ENCODE measurements at regions not wholly inside any gene's neighbourhood (a gene's known extent, or its start where the extent isn't known, plus 50 kb on each side); places are given as distances from the start of the nearest gene placed in this dataset.

GRCh38 chr9:105091004-105091640, 153.3 kb upstream of the SLC44A1 start:
- no peak for DNase-seq (ENCODE audit: low read depth, low spot score)
- H3K27me3 Mint-ChIP-seq (ENCODE audit: low read depth), result no peaks in the 10 kb centered on the region
- H3K9me3 Mint-ChIP-seq, result no peaks in the 10 kb centered on the region
- no peaks in the 10 kb centered on the region for H3K4me1 Mint-ChIP-seq
- TF ChIP-seq CTCF (conservative IDR thresholded peaks at IDR 0.05), result no peak
- H3K36me3 Mint-ChIP-seq (ENCODE audit: low read depth), result no peaks in the 10 kb centered on the region
- no peak overlapping the region for H3K27ac Mint-ChIP-seq (ENCODE audit: unreplicated experiment)
- no peak overlapping the region for H3K4me3 Mint-ChIP-seq

GRCh38 chr9:105093685-105094084, 150.8 kb upstream of the SLC44A1 start:
- Mint-ChIP-seq H3K4me3 (no peak overlapping the region), H3K27ac (ENCODE audit: unreplicated experiment) (no peak overlapping the region), H3K36me3 (ENCODE audit: low read depth) (no peaks in the 10 kb centered on the region), H3K27me3 (ENCODE audit: low read depth) (no peaks in the 10 kb centered on the region), H3K4me1 (no peaks in the 10 kb centered on the region), H3K9me3 (no peaks in the 10 kb centered on the region)
- TF ChIP-seq CTCF (conservative IDR thresholded peaks at IDR 0.05), result no peak
- no peak for DNase-seq (ENCODE audit: low read depth, low spot score)

DNA sequence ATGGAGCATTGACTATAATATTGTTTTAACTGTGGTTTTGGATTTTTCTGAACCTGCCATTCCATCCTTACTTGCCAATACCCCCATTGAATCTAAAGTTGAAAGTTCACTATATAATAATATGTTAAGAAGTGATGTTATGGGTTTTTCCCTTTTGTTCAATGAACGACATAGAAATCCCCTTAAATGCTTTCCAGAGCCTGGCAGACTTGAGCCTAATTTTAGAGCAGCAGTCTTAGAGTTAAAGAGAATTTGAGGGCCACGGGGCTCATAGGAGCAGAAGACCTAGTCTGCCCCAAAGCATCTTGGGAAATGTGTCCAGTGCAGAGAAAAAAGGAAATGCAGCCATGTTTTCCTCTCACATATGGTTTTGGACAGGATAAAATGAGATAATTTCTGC, 146.1 kb upstream of the SLC44A1 start:
- Mint-ChIP-seq H3K36me3 (ENCODE audit: low read depth) (no peaks in the 10 kb centered on the region), H3K27me3 (ENCODE audit: low read depth) (no peaks in the 10 kb centered on the region), H3K4me3 (no peak overlapping the region), H3K27ac (ENCODE audit: unreplicated experiment) (no peak overlapping the region), H3K9me3 (no peaks in the 10 kb centered on the region), H3K4me1 (no peaks in the 10 kb centered on the region)
- TF ChIP-seq CTCF (conservative IDR thresholded peaks at IDR 0.05), result no peak
- DNase-seq (ENCODE audit: low read depth, low spot score), result no peak

DNA sequence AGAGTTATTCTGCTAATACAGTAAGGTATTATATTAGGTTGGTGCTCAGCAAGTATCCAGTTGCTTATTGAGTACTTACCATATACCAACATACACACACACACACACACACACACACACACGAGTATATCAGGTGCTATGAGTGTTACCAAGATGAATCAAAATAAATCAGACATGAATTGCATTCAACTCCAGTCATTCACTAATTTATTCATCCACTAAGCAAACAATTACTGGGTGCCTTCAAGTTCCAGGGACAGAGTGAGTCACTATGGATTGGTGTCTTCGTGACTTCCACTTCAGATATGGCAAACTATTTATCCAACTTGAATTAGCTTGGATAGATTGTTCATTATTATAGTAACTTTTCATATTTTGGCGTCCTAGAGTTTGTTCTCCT, 140.7 kb upstream of the SLC44A1 start:
- H3K27ac Mint-ChIP-seq (ENCODE audit: unreplicated experiment), result no peak overlapping the region
- DNase-seq (ENCODE audit: low read depth, low spot score), result no peak
- no peak overlapping the region for H3K4me3 Mint-ChIP-seq
- TF ChIP-seq CTCF (conservative IDR thresholded peaks at IDR 0.05), result no peak
- no peaks in the 10 kb centered on the region for H3K27me3 Mint-ChIP-seq (ENCODE audit: low read depth)
- H3K4me1 Mint-ChIP-seq, result no peaks in the 10 kb centered on the region
- no peaks in the 10 kb centered on the region for H3K36me3 Mint-ChIP-seq (ENCODE audit: low read depth)
- H3K9me3 Mint-ChIP-seq, result no peaks in the 10 kb centered on the region

DNA sequence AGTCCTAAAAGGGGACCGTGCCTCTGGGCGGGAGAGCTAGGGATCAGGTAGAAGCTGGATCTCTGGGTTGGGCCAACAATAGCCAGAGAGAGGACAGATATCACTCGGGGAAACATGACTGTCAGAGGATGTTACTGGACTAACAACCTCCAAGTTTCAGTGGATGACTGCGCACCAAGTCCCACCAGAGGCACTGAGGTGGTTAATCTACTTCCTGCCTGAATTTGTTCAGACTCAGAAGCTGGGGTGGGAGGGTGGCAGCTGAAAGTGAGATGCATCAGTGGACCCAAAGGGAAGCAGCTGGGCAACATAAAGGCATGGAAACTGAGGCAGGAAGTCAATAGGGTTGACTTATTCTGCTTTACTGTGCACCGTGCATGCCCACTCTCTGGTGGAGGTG, 130.1 kb upstream of the SLC44A1 start:
- DNase-seq (ENCODE audit: low read depth, low spot score), result no peak
- Mint-ChIP-seq H3K4me3 (no peak overlapping the region), H3K36me3 (ENCODE audit: low read depth) (no peaks in the 10 kb centered on the region), H3K4me1 (peaks cover 7% of the 10 kb centered on the region), H3K9me3 (no peaks in the 10 kb centered on the region), H3K27ac (ENCODE audit: unreplicated experiment) (no peak overlapping the region), H3K27me3 (ENCODE audit: low read depth) (no peaks in the 10 kb centered on the region)
- no peak for TF ChIP-seq CTCF (conservative IDR thresholded peaks at IDR 0.05)
